ENCODE measurements at regions not wholly inside any gene's neighbourhood (a gene's known extent, or its start where the extent isn't known, plus 50 kb on each side); places are given as distances from the start of the nearest gene placed in this dataset.

DNA sequence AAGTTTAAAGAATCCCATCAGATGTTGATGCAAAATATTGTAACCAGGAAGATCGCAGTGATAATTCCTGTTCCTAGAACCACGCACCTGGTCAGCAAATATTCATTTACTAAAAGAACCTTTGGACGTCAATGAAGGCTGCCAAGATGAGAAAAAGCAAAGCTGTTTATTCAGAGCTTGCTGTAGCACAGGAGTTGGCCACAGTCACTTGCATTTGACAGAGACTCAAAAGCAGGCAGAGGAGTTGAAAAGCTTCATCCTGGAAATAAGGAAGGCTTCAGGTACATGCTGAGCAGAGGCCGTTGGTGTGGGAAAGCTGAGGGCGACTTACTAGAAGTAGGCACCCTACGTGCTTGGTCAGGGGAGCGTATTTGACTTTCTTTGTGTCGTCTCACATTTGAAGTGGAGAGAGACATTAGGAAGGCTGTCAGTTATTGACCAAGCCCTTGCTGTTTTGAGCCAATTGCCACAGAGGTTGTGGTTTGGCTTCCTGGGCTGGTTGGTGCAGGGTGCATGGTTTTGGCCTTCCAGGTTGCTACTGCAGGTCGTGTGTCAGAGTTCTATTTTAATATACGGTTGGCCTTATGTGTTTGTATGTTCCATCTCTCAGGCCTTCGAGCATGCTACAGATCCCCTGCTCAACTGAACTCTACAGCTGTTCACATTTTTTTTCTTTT, 289.6 kb downstream of the METTL4 start:
- DNase-seq = no peak

DNA sequence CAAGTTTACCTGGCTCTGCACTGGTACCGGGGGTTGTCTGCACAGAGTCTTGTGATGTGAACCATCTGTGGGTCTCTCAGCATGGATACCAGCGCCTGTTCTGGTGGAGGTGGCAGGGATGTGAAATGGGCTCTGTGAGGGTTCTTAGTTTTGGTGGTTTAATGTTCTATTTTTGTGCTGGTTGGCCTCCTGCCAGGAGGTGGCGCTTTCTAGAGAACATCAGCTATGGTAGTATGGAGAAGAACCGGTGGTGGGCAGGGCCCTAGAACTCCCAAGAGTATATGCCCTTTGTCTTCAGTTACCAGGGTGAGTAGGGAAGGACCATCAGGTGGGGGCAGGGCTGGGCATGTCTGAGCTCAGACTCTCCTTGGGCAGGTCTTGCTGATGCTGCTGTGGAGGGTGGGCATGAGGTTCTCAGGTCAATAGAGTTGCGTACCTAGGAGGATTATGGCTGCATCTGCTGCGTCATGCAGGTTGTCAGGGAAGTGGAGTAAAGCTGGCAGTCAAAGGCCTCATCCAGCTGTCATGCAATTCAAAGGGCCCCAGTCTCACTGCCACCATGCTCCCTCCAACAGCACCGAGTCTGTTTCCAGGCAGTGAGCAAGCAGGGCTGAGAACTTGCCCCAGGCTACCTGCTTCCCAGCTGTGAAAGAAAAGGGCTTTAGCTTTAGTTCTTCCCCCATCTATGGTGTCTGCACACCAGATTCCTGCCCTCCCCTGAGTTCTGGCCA, 278.0 kb downstream of the METTL4 start:
- DNase-seq = no peak

DNA sequence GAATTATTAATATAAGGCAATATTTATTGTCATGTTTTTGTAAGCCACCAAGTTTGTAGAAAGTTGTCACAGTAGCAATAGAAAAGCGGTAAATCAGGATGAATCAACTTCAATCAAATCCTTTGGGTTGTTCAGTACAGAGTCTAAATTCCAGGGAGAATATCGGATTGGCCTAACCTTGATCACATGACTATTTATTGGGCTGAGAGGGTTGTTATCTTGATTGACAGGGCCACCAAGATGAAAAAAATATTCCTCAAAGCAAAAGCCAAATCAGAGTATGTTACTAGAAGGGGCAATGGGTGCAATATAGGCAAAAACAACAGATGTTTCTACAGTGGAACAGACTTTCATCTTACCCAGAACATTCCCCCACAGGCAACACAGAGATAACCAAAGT, 270.0 kb downstream of the METTL4 start:
- DNase-seq = no peak

DNA sequence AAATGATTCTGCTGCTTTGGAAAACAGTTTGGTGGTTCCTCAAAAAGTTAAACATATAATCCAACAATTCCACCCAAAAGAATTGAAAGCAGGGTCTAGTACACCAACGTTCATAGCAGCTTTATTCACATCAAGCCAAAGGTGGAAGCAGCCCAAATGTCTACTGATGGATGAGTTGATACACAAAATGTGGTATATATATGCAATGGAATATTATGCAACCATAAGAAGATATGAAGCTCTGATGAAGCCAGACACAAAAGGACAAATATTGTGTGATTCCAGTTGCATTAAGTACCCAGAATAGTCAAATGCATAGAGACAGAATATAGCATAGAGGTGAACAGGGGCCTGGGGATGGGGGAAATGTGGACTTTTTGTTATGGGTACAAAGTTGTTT, 269.3 kb downstream of the METTL4 start:
- DNase-seq = no peak

DNA sequence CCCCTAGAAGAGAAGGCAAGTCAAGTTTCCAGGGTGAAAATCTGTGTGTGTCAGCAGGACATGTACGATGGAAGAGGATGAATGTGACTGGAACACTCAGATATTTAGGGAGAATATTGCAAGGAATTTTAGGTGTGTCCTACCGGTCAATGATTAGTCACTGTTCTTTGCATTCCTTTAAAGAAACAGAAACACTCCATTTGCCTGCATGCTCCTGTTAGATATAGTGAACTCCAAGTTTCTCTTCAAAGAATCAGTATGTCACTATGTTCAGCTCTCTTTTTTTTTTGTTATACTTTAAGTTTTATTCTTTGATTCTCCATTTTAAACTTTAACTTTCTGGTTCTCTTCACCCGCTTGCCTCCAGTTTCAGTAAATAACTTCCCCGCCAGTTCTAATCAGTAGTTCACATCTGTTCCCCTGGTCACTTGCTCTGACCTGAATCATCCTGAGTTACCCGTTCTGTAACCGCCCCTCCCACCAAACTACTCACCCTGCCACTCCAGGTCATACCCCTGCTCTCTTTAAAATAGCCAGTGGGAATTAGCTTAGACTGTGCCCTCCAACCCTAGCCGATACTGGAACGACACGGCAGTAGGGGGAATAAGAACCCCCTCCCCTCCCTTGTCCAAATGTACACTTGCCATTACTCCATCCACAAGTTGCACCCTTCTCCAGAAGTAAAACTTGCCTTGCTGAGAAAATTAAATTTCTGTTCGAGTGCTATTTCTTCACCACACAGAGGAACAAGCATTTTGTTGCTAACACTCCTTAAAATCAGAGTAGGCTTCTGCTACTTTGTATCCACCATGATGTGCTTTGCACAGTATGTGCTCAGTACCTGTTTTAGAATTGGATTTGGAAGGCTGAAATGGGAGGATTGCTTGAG, 268.4 kb downstream of the METTL4 start:
- no peak for DNase-seq

DNA sequence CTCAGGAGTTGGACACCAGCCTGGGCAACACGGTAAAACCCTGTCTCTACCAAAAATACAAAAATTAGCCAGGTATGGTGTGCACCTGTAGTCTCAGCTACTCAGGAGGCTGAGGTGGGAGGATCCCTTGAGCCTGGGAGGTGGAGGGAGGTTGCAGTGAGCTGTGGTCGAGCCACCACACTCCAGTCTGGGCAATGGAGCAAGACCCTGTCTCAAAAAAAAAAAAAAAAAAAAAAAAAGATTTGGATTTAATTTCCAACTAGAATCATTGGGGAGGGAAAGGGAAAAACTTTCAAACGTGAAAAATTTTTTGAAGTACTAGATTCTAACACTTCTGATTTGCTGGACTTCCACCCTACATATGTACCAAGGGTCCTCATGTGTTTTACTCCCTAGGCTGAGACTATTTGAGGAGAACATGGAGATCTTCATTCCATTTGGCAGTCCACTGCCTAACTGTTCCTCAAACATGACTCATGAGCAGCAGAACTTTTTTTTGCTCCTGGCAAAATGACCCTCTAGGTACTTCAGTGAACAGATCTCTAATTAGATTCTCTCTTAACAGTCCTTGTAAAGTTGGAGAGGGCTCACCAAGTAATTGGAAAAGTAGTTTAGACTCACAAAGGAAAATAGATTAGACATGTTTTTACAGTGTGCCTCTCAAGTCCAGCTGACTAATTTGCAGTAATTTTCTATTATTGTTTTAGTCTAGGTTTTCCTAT, 267.6 kb downstream of the METTL4 start:
- no peak for DNase-seq

DNA sequence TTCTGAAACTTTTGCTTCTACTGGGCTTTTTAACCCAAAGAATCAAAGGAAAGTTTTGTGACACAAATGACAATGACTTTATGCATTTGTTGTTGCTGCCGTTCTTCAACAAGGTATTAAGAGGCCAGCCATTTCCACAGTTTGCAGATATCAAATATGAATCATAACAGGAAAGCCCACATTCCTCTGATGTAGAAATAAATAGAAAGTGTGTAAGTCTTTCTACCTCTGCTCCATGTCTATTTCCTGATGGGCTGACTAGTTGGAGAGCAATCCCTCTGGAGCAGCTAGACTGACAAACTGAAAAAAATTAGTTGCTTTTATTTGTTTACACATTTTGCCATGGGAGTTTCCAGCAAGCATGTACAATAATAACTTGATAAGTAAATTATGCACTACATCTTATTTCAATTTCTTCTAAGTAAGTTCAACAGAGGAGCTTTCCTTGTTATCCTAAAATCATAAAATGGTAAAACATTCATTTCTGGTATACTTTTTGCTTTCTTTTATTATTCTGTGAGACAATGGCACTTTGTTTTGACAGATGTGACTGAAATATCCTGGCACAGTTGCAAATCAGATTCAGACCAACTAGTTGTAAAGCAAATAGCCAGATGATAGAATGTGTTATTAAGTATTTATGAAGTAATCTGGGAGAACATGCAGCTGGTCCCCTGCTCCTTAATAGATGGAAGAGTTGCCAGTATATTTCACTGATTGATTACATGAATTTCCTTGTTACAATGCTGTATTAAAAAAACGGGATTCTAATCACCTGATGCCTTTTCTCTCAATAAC, 266.7 kb downstream of the METTL4 start:
- DNase-seq = no peak

DNA sequence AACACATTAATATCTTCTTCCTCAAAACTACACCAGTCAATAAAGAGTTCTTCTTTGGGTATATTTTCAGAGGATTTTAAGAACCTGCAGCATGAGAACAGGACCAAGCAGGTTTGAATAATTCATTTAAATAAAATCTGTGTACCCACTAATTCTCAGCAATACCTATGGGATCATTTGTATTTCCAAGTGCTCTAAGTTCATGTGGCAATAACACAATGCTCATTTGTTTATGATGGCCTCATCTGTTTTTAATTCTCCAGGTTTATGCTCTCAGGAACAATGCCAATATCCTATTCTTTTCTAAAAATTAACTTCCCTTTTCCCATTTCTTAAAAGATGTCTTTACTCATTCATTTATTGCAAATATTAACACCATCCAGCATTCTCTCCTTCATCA, 264.7 kb downstream of the METTL4 start:
- no peak for DNase-seq

DNA sequence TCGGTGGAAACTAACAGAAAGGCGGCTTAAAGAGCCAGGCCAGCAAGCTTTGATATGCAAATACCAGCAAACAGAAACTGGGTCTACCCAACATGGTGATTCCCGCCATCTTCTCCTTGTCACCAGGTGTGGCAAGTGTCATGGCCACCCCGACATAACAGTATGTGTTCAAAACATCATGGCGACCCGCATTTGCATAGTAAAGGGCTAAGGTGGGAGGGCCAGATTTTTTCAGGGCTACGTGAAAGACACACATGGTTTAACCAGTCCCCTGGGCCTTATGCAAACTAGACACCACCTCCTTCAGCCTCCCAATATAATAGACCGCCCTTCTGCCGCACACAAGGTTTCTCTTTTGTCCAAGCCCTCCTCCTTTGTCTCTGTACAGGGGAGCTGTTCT, 260.4 kb downstream of the METTL4 start:
- no peak for DNase-seq

DNA sequence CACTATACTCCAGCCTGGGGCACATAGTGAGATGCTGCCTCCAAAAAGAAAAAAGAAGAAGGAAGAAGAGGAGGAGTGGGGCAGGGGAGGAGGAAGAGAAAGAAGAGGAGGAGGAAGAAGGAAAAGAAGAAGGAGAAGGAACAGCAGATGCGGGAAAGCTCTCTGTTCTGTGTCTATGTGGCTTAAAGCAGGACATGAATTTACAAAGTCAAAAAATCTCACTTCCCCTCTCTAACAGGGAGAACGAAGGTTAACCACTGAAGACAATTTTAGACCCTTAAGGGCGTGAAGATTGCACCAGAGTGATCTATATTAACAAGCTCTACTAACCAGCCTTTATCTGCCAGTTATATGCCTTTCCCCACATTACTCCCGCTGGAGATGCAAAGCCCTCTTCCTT, 258.9 kb downstream of the METTL4 start:
- no peak for DNase-seq

DNA sequence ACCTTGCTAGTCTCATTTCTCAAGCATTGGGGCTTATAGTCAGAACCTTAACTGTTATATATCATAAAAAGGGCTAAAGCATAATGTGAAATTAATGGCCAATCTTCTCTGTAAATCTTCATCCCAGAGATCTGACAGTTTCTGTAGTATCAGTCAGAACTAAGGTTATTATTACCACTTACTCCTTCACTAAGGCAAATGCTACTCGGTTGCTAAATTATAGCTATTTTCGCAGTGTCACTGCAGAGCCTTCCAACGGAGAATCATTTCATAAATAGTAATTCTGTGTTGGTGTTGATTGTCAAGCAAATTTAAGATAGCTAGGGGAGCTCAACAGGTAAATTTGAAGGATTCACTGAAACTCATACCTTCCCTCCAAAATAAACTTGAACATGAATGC, 258.0 kb downstream of the METTL4 start:
- DNase-seq = no peak

DNA sequence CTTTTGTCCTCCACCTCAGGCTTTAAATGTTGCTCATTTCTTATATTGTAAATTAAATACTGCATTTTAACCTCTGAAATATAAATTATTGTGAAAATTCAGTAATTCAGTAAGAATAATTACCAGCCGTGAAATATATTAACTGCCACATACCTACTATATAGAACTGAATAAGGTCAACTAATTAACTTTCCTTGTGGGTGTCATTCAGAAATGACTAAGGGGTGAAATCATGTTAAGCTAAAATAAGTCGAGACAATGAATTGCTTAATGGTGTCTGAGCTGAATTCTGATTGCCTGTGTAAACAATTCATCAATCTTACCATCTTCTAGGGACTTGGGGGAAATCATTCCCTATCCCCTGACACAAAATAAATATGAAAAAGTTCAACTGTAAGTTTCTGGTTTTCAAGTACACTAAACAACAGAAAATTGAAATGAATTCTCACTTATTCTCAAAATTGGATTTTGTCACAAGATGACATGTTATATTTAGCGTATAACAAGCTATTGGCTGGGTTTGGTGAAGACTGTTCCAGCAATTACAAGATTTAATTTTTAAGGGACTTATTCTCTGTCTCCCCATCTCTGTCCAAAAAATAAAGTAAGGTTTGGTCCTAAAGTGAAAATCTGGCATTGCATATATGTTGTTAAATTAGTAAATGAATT, 255.1 kb downstream of the METTL4 start:
- no peak for DNase-seq

DNA sequence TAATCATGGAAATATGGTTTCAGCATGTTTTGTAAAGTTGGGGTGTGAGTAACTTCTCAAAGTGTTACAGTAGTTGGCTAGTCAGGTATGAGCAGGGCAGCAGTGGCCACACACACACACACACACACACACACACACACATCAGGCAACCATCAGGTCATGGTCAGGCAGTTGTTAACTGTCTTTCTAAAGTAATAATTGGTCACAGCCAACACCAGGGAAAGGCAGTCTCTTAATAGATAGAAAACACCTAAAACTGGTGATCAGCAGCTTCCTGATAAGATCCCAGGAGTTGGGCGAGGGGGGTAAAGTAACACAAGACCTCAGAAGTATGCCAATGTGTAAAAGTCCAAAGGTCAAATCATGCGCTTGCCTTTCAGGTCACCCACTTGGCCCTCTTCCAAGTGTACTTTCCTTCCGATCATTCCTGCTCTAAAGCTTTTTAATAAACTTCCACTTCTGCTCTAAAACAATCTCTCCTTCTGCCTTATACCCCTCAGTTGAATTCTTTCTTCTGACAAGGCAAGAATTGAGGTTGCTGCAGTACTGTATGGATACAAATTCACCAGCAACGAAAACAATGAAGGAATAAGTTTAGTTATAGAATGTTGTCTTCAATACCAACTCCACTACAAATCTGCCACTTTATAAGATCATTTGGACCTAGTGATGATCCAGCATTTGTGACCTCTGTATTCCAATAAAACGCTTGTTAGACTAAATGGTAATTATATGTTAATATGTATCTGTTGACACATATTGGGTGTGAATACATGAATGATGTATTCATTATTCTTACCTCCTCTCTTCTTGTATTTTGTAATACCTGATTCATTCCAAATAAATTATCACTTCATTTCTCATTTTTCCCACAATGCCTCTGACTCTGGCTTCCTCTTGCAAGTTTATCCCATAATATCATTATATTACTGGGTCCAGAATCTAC, 254.3 kb downstream of the METTL4 start:
- DNase-seq = no peak

DNA sequence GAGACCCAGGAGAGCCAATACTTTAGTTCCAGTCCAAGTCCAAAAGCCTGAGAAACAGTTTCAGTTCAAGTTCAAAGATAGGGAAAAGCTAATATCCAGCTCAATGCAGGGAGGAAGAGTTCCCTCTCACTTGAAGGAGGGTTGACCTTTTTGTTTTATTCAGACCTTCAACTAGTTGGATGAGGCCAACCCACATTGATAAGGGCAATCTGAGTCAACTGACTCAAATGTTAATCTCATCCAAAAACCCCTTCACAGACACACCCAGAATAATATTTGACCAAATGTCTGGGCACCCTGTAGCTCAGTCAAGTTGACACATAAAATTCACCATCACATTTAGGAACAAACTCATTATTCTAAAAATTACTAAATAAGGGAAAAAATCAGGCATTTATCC, 246.8 kb downstream of the METTL4 start:
- no peak for DNase-seq

DNA sequence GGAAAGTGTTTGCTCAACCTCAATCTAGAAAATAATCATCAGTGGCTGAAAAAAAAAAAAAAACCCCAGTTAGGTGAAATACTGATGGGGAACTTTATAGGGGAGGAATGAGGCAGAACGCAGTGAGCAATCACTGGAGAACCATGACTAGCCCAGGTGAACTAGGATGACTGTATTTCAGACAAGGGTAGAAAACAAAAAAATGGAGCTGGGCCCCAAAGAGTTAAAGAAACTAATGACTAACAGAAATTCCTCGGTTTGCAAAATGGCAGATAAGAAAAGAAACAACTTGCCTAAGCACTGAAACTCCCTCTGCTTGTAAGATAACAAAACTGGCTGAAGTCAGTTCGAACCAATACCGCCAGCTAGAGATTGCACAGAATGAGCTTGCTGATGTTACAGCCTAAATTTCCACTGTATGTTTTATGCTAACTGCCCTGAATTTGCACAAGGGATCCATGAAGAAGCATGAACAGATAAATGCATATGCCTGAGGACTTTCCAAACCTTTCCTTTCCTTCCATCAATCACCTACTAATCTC, 245.9 kb downstream of the METTL4 start:
- no peak for DNase-seq

DNA sequence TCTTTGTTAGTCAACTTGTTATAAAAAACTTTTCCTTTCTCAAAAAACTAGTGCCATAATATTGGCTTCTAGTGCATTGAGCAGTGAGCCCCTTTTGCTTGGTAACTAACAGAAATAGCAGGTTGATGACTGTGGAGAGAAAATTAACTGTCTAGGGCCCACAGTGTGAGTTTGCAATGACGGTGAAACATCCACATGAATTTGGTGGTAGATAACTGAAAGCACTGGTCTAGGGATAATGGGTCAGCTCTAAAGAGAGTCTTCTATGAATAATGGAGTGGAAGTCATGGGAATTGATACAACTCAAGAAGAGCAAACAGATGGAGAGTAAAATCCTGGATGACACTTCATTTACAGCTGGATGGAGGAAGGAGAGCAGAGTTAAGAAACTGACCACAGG, 245.4 kb downstream of the METTL4 start:
- DNase-seq = no peak

DNA sequence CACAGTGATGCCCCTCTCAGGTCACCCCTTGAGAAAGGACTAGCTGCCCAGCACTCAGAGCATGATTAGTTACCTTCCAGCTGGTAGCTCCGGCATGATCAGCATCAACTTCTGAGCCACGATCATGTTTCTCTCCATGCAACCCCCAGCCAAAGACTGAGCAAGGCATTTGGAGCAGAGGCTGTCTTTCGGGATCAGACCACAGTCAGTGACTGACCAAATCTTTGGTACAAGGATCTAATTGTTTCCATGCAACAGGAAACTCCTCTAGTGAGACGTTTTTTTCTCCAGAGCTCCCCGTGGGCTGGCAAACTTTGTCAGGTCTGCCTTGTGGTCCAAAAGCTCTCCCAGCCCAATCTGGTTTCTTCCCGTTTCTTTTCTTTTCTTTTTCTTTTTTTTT, 244.3 kb downstream of the METTL4 start:
- DNase-seq = no peak

DNA sequence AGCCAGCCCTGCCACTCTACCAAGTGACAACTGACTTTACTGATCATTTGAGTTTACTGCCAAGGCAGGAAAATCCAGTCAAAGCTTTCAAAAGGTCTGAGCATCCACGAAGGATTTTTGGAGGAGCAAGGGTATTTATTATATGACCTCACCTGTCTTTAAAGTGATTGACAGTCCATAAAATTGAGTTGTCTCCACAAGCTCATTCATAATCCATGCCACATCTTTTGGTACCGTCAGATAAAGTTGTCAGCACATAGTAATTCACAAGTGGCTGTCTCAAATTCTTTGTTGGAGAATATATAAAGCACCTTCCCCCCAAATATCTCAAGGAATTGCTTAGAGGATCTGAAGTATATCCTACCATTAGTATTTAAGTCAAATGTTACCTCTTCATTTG, 240.5 kb downstream of the METTL4 start:
- no peak for DNase-seq

DNA sequence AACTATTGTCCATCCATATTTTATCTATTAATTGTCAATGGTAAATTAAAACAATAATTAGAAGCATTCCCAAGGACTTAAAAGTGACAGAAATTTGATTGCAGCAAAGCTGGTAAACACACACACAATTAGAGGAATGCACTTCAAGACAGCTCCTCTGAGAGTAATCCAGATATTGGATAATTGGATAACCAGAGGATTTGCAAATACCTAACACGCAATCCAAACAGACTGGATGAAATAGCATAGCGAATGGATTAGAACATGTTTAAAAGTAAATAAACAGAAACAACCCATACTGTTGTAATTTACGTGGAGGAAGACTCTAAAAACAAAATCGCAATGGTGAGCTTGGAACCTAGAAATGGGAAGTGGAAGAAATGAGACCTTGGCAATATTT, 239.8 kb downstream of the METTL4 start:
- no peak for DNase-seq

DNA sequence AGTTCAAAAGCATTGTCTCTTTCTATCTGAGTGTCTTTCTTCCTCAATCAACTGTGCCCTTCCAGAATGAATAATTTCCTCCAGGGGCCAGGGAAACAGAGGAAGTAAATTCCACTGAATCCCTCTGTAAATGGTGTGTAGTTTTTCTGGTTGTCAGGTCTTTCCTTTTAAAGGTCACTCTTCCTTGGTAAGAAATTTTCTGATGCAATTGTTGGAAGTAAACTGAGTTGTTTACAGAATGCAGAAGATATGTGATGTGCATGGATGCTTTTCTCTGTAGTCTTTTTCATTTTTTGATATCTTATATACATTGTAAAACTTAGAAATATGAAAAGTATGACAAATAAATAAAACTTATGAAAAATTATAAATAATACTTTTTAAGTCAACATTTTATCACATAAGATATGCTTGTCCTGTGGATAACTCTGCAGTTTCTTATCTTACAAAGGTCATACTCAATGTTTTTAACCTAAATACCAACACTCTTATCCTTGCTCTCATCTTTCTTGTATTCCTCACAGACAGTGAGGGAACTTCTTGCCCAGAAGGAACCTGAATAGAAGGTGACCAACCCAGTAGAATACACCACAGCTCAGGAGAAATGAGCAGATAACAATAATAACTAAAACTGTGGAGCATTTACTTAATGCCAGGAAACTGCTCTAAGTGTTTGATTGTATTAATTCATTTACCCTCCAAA, 234.5 kb downstream of the METTL4 start:
- no peak for DNase-seq

Data from femur (tissue), 1 donor.